ENCODE measurements at regions not wholly inside any gene's neighbourhood (a gene's known extent, or its start where the extent isn't known, plus 50 kb on each side); places are given as distances from the start of the nearest gene placed in this dataset.

DNA sequence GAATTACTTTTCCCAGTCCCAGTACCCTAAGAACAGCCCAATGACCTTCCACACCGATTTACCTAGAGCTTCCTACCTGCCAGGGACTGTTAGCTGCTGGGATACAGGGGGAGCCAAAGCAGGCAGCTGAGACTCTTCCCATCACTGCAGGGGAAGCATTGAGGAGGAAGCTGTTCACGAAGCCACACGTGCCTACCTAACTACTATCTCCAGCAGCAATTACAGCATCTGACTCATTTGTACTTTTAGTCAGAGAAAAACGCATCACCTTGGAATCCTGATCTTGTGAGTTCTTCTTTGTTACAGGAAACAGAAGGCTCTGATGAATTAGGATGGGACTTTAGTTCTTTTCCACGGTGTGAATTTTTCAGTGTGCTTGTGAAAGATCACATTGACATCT, 113.7 kb upstream of the DHX40 start:
- no peak for DNase-seq

DNA sequence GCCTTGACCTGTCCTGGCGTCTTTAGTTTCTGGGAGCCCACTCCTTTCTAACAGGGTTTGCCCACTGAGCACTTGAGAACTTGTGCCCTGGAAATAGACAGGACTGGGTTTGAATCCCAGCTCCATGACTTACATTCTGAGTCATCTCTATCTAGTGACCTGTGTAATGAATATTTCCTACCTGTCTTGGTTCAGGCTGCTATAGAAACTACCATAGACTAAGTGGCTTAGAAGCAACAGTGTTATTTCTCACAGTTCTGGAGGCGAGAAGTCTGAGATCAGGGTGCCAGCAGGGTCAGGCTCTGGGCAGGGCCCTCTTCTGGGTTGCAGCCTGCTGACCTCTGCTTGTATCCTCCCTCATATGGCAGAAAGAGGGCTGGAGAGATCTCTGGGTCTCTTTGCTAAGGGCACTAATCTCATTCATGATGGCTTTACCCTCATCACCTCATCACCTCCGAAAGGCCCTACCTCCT, 110.7 kb upstream of the DHX40 start:
- no peak for DNase-seq

- no peak for DNase-seq
These were observed 109.0 kb upstream of the DHX40 start for GRCh38 chr17:59456428-59456827.

- DNase-seq, result no peak
These were observed 108.3 kb upstream of the DHX40 start for GRCh38 chr17:59456923-59457615.

GRCh38 chr17:59462385-59462784, 103.0 kb upstream of the DHX40 start:
- no peak for DNase-seq

DNA sequence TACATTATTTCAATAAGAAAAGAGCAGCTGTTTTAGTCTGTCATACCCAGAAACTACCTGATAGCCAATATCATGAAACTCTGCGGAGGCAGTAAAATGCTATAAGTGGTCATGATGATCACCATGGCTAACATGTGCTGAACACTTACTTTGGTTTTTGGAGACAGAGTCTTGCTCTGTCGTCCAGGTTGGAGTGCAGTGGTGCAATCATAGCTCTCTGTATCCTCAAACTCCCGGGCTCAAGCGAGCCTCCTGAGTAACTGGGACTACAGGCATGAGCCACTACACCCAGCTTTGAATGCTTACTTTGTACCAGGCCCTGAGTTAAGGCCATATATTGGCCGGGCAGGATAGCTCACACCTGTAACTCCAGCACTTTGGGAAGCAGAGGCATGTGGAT, 101.2 kb upstream of the DHX40 start:
- no peak for DNase-seq

DNA sequence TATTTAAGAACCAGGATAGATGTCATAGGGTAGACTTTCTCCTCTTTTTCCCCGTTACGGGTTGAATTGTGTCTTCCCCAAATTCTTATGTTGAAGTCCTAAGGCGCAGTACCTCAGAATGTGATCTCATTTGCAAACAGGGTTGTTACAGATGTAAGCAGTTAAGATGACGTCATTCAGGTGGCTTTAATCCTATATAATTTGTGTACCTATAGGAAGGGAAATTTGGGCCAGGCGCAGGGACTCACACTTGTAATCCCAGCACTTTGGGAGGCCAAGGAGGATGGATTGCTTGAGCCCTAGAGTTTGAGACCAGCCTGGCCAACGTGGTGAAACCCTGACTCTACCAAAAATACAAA, 99.5 kb upstream of the DHX40 start:
- DNase-seq, result no peak

DNA sequence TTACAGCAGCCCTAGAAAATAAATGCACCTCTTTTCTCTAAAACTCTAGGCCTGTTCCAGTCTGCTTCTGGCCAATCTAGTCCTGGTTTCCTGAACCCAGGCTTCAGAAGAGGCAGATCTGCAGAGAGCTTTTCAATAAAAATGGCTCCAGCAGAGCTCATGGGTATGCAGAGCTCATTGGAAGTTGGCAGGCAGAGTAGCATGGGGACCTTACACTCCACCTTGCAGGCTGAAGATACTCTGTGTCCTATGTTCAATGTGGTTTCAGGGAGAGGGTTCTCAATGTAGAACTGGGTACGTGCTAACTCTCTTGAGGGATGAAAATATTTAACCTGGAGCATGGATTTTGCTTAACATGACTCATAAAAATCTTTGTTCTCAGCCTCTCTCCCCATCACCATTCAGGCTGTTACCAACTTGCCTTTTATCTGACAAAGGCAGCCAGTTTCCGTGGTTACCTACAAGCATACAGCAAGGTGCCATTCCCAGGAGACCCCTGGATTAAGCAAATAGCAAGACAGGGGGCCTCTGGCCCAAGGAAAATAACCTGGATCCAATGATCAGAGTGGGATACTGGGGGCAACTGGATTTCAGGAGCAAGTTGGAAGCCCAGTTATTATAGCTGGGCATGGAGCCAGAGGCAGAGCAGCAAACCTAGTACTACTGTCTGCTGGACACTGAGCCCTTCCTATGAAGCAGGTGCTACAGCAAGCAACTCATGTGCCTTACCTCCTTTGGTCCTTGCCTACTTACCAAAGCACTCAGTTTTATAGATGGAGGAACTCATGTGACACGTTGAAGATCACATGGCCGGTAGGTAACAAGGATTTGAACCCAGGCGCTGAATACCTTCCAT, 98.2 kb upstream of the DHX40 start:
- DNase-seq, result no peak

DNA sequence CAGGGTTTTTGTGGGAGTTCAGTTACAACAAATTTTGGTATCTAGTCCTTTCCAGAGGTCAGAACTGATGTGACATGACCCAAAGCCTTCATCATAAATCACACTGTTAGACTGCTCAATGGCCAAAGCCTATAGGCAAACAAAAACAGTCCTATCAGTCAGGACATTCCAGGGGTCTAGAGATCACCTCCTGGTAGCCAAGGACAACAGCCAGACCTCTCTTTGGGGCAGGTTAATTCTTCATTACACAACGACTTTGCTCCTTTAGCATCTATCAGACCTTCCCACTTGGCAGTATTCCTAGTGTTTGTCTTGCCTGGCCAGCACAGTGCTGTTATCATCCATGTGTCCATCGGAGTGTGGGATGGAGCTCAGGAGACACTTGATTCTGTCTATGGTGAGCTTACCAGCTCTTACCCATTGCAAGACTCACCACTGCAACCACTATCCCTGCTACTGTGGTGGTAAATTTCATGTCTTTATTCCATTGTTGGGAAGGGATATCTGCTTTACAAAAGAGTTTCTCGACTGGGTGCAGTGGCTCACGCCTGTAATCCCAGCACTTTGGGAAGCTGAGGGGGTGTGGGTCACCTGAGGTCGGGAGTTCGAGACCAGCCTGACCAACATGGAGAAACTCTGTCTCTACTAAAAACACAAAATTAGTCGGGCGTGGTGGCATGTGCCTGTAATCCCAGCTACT, 95.5 kb upstream of the DHX40 start:
- no peak for DNase-seq

GRCh38 chr17:59470624-59471297, 94.6 kb upstream of the DHX40 start:
- DNase-seq, result no peak

- DNase-seq, result no peak
These were observed 89.0 kb upstream of the DHX40 start for GRCh38 chr17:59476413-59476812.

GRCh38 chr17:59479141-59479540, 86.3 kb upstream of the DHX40 start:
- DNase-seq, result no peak

DNA sequence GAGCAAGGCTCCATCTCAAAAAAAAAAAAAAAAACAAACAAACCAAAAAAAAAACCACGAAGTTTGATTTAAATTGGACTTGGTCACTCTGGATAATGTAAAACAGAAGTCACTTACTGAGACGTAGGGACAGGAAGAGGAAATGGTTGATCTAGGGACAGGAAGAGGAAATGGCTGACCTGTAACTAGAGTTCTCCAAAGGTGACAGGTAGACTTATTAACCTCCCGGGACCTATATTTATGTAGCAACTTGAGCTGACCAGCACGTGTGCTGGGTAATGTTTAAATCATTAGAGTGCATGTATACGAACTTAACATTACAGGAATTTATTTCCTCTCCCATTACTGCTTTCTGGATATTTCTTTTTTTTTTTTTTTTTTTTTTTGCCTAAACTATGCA, 81.5 kb upstream of the DHX40 start:
- DNase-seq, result no peak

- no peak for DNase-seq
These were observed 80.4 kb upstream of the DHX40 start for GRCh38 chr17:59485015-59485414.

DNA sequence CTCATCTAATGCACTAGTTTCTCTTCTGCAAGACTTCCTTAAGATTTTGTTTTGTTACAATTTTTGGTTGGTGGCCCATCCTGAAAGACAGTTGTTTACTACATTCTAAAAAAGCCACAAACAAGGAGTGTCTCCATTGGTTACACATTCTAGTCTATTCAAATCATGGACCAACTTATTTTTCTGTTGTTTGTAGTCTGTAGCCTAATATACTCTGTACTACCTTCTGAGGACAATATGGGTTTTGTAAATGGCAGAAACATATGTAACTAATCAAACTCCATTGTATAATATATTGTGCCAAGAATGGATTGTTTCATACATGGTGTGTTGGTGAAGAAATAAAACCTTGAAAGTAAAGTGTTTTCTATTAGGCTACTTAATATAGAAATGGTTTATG, 79.5 kb upstream of the DHX40 start:
- DNase-seq, result no peak

DNA sequence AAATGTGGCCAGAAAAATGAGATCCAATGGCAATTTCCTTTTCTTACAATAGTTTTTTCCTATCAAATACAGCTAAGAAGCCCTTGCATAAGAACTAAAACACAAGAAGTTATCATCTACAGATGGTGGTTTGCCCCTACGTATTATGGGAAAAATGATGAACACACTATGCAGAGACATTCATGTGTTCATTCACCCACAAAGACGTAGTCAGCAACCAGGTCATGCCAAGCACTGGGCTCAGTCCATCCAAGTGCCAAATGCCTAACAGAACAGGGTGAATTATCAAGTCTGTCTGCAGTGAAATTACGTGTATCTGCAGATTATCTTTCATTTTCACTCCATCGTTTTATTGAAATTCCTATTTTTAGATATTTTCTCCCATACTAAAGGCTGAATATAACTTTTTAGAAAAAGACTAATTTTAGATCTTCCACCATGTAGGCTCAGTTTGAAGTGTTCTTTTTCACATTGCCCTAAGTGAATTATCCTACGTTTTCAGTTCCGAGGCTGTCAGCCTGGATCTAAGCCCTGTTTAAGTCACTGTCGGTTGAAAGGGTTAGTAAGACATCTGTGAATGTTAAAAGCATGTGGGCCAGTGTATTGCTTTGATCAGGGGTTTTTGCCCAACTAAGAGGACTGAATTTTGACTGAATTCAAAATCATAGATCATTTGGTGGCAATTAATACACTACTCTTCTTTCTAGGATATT, 78.1 kb upstream of the DHX40 start:
- no peak for DNase-seq

DNA sequence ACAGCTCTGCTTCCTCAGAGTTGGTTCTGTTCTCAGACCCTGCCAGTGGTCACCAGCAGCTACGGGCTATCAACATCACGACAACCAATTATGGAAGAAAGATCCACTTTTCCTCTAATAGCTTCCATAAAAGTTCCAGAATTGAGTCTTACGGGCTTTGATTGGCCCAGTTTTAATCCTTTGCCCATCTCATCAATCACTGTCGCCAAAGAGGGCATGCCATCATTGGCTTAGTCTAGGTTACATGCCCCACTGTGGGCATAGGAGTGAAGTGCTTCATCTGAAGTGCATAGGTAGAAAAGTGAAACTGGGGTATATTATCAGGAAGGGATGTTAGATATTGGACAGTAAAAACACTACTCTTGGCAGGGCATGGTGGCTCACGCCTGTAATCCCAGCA, 76.6 kb upstream of the DHX40 start:
- no peak for DNase-seq

DNA sequence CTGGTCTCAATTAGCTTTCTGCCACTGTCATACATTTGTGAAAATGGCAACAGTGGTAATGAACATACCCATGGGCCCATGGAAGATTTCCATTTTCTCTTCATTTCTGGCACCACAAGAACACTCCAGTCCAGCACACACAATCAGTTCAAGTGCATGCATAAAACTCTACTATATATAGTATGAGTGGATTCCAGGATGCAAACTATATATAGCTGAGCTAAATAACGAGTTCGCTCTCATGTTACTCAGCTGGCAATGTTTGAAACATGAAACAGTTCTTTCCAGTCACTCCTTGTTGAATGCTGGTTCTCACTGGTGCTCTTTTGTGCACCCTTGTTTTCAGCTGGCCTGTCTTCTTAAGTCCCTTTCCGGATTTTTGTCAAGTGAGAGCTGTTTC, 75.2 kb upstream of the DHX40 start:
- no peak for DNase-seq

DNA sequence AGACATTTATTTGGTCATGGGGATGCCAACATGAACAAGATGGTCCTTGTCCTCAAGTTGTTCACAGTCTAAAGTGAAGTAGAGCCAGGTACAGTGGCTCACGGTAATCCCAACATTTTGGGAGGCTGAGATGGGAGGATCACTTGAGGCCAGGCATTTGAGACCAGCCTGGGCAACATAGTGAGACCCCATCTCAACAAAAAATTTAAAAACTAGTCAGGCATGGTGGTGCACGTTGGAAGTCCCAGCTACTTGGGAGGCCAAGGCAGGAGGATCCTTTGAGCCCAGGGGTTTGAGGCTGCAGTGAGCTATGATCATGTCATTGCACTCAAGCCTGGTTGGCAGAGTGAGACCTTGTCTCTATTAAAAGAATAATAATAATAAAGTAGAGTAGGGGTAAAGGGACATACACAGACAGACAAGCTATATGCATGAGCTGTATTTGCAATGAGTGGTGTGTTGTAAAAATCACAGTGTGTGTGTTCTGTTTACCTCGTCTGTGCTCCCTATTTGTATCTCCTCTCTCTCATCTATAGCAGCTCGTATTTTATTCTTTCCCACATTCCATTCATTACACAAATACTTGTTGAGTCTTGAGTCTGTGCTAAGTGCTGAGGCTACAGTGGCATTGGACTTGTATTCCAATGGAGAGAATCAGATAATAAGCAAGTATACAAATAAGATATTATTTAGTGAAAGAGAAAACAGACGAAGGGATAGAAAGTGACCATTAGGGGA, 73.9 kb upstream of the DHX40 start:
- no peak for DNase-seq

- DNase-seq, result no peak
These were observed 73.3 kb upstream of the DHX40 start for GRCh38 chr17:59492091-59492451.

- no peak for DNase-seq
These were observed 71.5 kb upstream of the DHX40 start for GRCh38 chr17:59493867-59494266.

GRCh38 chr17:59494757-59495368, 70.5 kb upstream of the DHX40 start:
- no peak for DNase-seq

All from CD4-positive, alpha-beta T cell treated with Interferon gamma for 1 hour (primary cell).